Ishikawa (cell line): ENCODE measurements at regions not wholly inside any gene's neighbourhood (a gene's known extent, or its start where the extent isn't known, plus 50 kb on each side); places are given as distances from the start of the nearest gene placed in this dataset.

Experiments used
- CEBPB ChIP-seq: IDR thresholded peaks from 2 replicates; pipeline ENCODE4 v1.6.1; 2012
- CREB1 ChIP-seq: IDR thresholded peaks from 2 replicates; pipeline ENCODE4 v1.6.1; 2012; ENCODE audit warnings: low read depth
- EGR1 ChIP-seq: IDR thresholded peaks from 2 replicates; pipeline ENCODE4 v1.6.1; 2012
- EP300 ChIP-seq: IDR thresholded peaks from 2 replicates; pipeline ENCODE4 v1.6.1; 2012; ENCODE audit warnings: borderline replicate concordance
- FOXM1 ChIP-seq: IDR thresholded peaks from 2 replicates; pipeline ENCODE4 v1.6.1; 2012; ENCODE audit warnings: low read depth, borderline replicate concordance
- NFIC ChIP-seq: IDR thresholded peaks from 2 replicates; pipeline ENCODE4 v1.6.1; 2012
- RAD21 ChIP-seq: IDR thresholded peaks from 2 replicates; pipeline ENCODE4 v1.6.1; 2012; ENCODE audit warnings: low read depth
- TAF1 ChIP-seq: IDR thresholded peaks from 2 replicates; pipeline ENCODE4 v1.6.1; 2012; ENCODE audit warnings: low read depth, mild to moderate bottlenecking
- TCF12 ChIP-seq: IDR thresholded peaks from 2 replicates; pipeline ENCODE4 v1.6.1; 2012; ENCODE audit warnings: low read depth
- TEAD4 ChIP-seq: IDR thresholded peaks from 2 replicates; pipeline ENCODE4 v1.6.1; 2012
- USF1 ChIP-seq: IDR thresholded peaks from 2 replicates; pipeline ENCODE4 v1.6.1; 2012
- YY1 ChIP-seq: IDR thresholded peaks from 2 replicates; pipeline ENCODE4 v1.6.1; 2012; ENCODE audit warnings: low read depth
- ZBTB7A ChIP-seq: IDR thresholded peaks from 2 replicates; pipeline ENCODE4 v1.6.1; 2012; ENCODE audit warnings: low read depth
- TF ChIP-seq, protein P1 (sequence below): IDR thresholded peaks from 2 replicates; pipeline ENCODE4 v1.6.1; 2012
- TF ChIP-seq, protein P2 (sequence below): IDR thresholded peaks from 2 replicates; pipeline ENCODE4 v1.6.1; 2012; ENCODE audit warnings: low read depth, mild to moderate bottlenecking

- TF ChIP-seq NFIC (no peak), TCF12 (no peak), USF1 (no peak), TEAD4 (no peak), ZBTB7A (no peak), EP300 (no peak), YY1 (no peak), TAF1 (no peak), EGR1 (no peak), CREB1 (no peak), RAD21 (no peak), FOXM1 (no peak), CEBPB (no peak)
- TF ChIP-seq, protein P1, sequence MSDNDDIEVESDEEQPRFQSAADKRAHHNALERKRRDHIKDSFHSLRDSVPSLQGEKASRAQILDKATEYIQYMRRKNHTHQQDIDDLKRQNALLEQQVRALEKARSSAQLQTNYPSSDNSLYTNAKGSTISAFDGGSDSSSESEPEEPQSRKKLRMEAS = no peak
- TF ChIP-seq, protein P2, sequence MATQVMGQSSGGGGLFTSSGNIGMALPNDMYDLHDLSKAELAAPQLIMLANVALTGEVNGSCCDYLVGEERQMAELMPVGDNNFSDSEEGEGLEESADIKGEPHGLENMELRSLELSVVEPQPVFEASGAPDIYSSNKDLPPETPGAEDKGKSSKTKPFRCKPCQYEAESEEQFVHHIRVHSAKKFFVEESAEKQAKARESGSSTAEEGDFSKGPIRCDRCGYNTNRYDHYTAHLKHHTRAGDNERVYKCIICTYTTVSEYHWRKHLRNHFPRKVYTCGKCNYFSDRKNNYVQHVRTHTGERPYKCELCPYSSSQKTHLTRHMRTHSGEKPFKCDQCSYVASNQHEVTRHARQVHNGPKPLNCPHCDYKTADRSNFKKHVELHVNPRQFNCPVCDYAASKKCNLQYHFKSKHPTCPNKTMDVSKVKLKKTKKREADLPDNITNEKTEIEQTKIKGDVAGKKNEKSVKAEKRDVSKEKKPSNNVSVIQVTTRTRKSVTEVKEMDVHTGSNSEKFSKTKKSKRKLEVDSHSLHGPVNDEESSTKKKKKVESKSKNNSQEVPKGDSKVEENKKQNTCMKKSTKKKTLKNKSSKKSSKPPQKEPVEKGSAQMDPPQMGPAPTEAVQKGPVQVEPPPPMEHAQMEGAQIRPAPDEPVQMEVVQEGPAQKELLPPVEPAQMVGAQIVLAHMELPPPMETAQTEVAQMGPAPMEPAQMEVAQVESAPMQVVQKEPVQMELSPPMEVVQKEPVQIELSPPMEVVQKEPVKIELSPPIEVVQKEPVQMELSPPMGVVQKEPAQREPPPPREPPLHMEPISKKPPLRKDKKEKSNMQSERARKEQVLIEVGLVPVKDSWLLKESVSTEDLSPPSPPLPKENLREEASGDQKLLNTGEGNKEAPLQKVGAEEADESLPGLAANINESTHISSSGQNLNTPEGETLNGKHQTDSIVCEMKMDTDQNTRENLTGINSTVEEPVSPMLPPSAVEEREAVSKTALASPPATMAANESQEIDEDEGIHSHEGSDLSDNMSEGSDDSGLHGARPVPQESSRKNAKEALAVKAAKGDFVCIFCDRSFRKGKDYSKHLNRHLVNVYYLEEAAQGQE = no peak
These were observed 495.6 kb downstream of the DNAH5 start for GRCh38 chr5:13448843-13449242.

DNA sequence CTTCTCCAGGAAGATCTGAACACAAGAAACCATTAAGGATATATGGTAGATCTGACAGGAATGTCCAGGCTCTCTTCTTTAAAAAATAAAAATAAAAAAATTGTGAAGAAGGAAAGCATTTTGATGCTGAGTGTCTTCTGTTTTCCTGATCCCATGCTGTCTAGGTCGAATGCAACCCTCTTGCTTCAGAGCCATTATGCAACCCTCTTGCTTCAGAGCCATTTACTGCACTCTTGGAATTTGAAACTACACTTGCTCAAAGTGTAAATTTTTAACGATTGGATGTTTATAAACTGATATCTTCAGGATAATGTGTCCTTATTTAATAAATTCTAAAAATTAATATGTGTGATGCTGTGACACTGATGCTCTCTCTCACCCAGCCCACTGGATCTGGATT lies 505.1 kb downstream of the DNAH5 start:
- TF ChIP-seq ZBTB7A (no peak), FOXM1 (no peak), RAD21 (no peak), TCF12 (no peak), USF1 (no peak), EP300 (no peak), CREB1 (no peak), CEBPB (no peak), TEAD4 (no peak), NFIC (no peak)
- TF ChIP-seq, protein P1 = no peak
- TF ChIP-seq, protein P2 = no peak

DNA sequence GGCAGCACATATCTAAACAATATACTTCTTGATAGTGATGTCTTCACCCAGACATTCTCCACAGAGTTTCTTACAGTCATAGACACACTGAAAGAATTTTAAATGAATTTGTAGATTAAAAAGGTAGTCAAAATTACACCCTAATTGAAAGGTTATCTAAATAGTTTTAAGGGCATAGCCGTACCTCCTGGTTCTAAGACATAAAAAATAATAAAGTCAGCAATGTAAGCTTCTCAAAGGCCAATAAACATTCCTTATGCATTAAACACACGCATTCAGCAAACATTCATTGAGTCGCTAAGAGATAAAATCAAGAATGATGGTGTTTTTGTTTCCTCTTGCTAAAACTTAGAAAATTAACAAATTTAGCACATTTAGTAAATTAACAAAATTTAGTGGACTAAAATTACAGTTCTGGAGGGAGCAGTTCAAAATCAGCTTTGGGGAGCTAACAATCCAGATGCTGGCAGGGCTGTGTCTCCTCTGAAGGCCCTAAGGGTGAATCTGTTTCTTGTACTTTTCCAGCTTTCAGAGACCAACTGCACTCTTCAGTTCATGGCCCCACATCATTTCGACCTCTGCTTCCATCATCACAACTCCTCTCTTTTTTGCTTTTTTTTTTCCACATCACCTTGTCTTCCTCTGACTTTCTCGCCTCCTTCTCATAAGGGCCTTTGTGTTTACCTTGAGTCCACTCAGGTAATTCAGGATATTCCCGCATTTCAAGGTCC lies 516.5 kb downstream of the DNAH5 start:
- no peak for TF ChIP-seq TAF1
- no peak for TF ChIP-seq RAD21
- TF ChIP-seq TEAD4 = no peak
- no peak for TF ChIP-seq FOXM1
- no peak for TF ChIP-seq ZBTB7A
- no peak for TF ChIP-seq CREB1
- no peak for TF ChIP-seq NFIC
- no peak for TF ChIP-seq EGR1

DNA sequence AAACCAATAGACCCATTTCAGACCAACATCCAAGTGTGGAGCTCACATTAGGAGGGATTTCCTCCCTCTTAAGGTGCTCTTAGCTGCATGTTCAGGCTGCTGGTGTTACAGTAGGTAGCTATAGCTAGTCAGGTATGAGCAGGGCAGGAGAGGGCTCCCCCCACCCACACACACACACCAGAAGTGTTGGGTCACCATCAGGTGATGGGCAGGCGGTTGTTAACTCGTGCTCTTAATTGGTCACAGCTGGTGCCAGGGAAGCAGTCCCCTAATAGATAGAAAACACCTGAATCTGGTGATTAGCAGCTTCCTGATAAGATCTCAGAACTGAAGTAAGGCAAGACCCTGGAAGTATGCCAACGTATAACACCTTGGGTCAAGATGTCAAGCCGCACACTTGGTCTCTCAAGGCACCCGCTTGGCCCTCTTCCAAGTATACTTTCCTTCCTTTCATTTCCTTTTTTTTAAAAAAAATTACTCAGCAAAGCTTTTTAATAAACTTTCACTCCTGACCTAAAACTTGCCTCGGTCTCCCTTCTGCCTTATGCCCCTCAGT lies 532.4 kb downstream of the DNAH5 start:
- no peak for TF ChIP-seq YY1
- no peak for TF ChIP-seq USF1
- no peak for TF ChIP-seq TAF1
- TF ChIP-seq CREB1 = no peak
- no peak for TF ChIP-seq EP300

- no peak for TF ChIP-seq EP300
- no peak for TF ChIP-seq RAD21
- no peak for TF ChIP-seq USF1
These were observed 535.9 kb downstream of the DNAH5 start for GRCh38 chr5:13408616-13409015.
